ENCODE measurements at regions not wholly inside any gene's neighbourhood (a gene's known extent, or its start where the extent isn't known, plus 50 kb on each side); places are given as distances from the start of the nearest gene placed in this dataset.

- TF ChIP-seq CTCF (IDR thresholded peaks at IDR 0.05), result no peak
- no peak for TF ChIP-seq EZH2phosphoT487 (IDR thresholded peaks at IDR 0.05)
- TF ChIP-seq EZH2 (IDR thresholded peaks at IDR 0.05), result no peak
These were observed 370.2 kb upstream of the SFSWAP start for GRCh38 chr12:131340616-131341210.
